Gastrocnemius medialis (tissue), 4 donors: ENCODE measurements at regions not wholly inside any gene's neighbourhood (a gene's known extent, or its start where the extent isn't known, plus 50 kb on each side); places are given as distances from the start of the nearest gene placed in this dataset.

ENCODE experiments used
- POLR2A ChIP-seq, 2 donors: fragments of 450-650 bp; IDR thresholded peaks; one replicate each; pipeline ENCODE4 v1.6.1; 2017; ENCODE audit warnings: antibody characterized with exemption in 2 of 2, mild to moderate bottlenecking in 2 of 2, moderate library complexity in 2 of 2
- TF ChIP-seq, protein P1 (sequence below), 5 experiments: fragments of 450-650 bp in 3 of 5; fragments of 200-600 bp in 2 of 5; sonication (generic) in 2 of 5; IDR thresholded peaks in 4 of 5; conservative IDR thresholded peaks in 1 of 5; 1 replicate in 4 of 5; 2 replicates in 1 of 5; pipeline ENCODE4 v1.5.1; 2016 to 2019; ENCODE audit warnings: antibody characterized with exemption in 5 of 5, mild to moderate bottlenecking in 3 of 5, moderate library complexity in 3 of 5

DNA sequence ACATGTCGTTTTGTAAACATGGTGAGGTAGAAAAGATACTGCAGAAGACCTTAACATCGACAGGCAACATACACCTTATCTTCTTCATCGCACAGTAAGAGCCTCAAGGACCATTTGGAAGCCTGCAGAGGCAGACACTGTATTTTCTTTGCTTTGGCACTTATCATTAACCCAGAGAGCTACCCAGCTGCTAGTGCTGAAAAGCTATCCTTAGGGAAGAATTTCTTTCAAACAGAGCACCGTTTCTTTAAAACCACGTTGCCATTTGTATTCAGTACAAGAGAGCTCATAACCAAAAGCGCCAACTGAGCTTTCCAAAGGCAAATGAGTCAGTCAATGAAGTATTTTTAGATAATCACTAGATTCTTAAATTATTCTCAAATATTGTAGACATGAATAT, 306.6 kb downstream of the EPM2A start:
- no peak for TF ChIP-seq POLR2A (IDR thresholded peaks at IDR 0.05)
- TF ChIP-seq, protein P1, sequence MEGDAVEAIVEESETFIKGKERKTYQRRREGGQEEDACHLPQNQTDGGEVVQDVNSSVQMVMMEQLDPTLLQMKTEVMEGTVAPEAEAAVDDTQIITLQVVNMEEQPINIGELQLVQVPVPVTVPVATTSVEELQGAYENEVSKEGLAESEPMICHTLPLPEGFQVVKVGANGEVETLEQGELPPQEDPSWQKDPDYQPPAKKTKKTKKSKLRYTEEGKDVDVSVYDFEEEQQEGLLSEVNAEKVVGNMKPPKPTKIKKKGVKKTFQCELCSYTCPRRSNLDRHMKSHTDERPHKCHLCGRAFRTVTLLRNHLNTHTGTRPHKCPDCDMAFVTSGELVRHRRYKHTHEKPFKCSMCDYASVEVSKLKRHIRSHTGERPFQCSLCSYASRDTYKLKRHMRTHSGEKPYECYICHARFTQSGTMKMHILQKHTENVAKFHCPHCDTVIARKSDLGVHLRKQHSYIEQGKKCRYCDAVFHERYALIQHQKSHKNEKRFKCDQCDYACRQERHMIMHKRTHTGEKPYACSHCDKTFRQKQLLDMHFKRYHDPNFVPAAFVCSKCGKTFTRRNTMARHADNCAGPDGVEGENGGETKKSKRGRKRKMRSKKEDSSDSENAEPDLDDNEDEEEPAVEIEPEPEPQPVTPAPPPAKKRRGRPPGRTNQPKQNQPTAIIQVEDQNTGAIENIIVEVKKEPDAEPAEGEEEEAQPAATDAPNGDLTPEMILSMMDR (IDR thresholded peaks at IDR 0.05 in 4 of 5, conservative IDR thresholded peaks at IDR 0.05 in 1 of 5): no peak
